ENCODE measurements at regions not wholly inside any gene's neighbourhood (a gene's known extent, or its start where the extent isn't known, plus 50 kb on each side); places are given as distances from the start of the nearest gene placed in this dataset.
"Not testable (repeated sequence)": the region's sequence is repeated elsewhere in the genome, so short reads cannot be mapped to it uniquely, and the experiment has no call there.

- FAIRE-seq = no peak
These were observed 191.1 kb downstream of the OLFM1 start for GRCh38 chr9:135278586-135278985.

- no peak for FAIRE-seq
These were observed 191.9 kb downstream of the OLFM1 start for GRCh38 chr9:135279385-135279784.

GRCh38 chr9:135279834-135280393, 192.4 kb downstream of the OLFM1 start:
- FAIRE-seq = no peak

GRCh38 chr9:135280666-135281065, 193.2 kb downstream of the OLFM1 start:
- FAIRE-seq = no peak

GRCh38 chr9:135281151-135281550, 193.7 kb downstream of the OLFM1 start:
- no peak for FAIRE-seq

GRCh38 chr9:135281791-135282737, 194.6 kb downstream of the OLFM1 start:
- FAIRE-seq = no peak

- no peak for FAIRE-seq
These were observed 195.3 kb downstream of the OLFM1 start for GRCh38 chr9:135282808-135283207.

- FAIRE-seq = no peak
These were observed 195.9 kb upstream of the PPP1R26 start for GRCh38 chr9:135283671-135284070.

GRCh38 chr9:135284386-135285134, 195.0 kb upstream of the PPP1R26 start:
- no peak for FAIRE-seq

GRCh38 chr9:135286187-135286925, 193.2 kb upstream of the PPP1R26 start:
- FAIRE-seq = not testable (repeated sequence)

- FAIRE-seq = no peak
These were observed 192.6 kb upstream of the PPP1R26 start for GRCh38 chr9:135286961-135287360.

- no peak for FAIRE-seq
These were observed 192.0 kb upstream of the PPP1R26 start for GRCh38 chr9:135287627-135288026.

GRCh38 chr9:135288054-135288453, 191.5 kb upstream of the PPP1R26 start:
- FAIRE-seq = no peak

- FAIRE-seq = no peak
These were observed 190.5 kb upstream of the PPP1R26 start for GRCh38 chr9:135289081-135289491.

- no peak for FAIRE-seq
These were observed 189.5 kb upstream of the PPP1R26 start for GRCh38 chr9:135290086-135290485.

GRCh38 chr9:135290566-135290965, 189.0 kb upstream of the PPP1R26 start:
- no peak for FAIRE-seq

- FAIRE-seq = no peak
These were observed 188.4 kb upstream of the PPP1R26 start for GRCh38 chr9:135291165-135291564.

- FAIRE-seq = no peak
These were observed 184.7 kb upstream of the PPP1R26 start for GRCh38 chr9:135294836-135295235.

- no peak for FAIRE-seq
These were observed 183.9 kb upstream of the PPP1R26 start for GRCh38 chr9:135295551-135296300.

GRCh38 chr9:135296735-135297455, 182.7 kb upstream of the PPP1R26 start:
- FAIRE-seq = no peak

- FAIRE-seq = no peak
These were observed 182.0 kb upstream of the PPP1R26 start for GRCh38 chr9:135297456-135298075.

Data from endometrium (tissue), 2 donors.